ENCODE measurements at regions not wholly inside any gene's neighbourhood (a gene's known extent, or its start where the extent isn't known, plus 50 kb on each side); places are given as distances from the start of the nearest gene placed in this dataset.

GRCh38 chr2:146785101-146785500 lies 1059.7 kb upstream of the ACVR2A start:
- DNase-seq (ENCODE audit: low spot score in 2 of 2) = no peak
- Histone ChIP-seq H3K27me3 (no peaks in the 10 kb centered on the region), H3K36me3 (no peaks in the 10 kb centered on the region), H3K4me1 (no peaks in the 10 kb centered on the region), H3K27ac (no peak overlapping the region), H3K4me3 (no peak overlapping the region), H3K9me3 (peaks cover 5 to 8% of the 10 kb centered on the region in 2 donors)
- no peak for TF ChIP-seq CTCF (IDR thresholded peaks at IDR 0.05)
- TF ChIP-seq POLR2AphosphoS5 (IDR thresholded peaks at IDR 0.05) = no peak
- no peak for TF ChIP-seq POLR2A (IDR thresholded peaks at IDR 0.05)
- intact Hi-C loops (cut with DNase I; ENCODE audit: low total_unique reads) = no loop called here

- intact Hi-C loops (cut with DNase I; ENCODE audit: low total_unique reads) = no loop called here
- H3K4me1 ChIP-seq = no peaks in the 10 kb centered on the region
- no peaks in the 10 kb centered on the region for H3K36me3 ChIP-seq
- TF ChIP-seq POLR2AphosphoS5 (IDR thresholded peaks at IDR 0.05) (no peak), CTCF (IDR thresholded peaks at IDR 0.05) (no peak), POLR2A (IDR thresholded peaks at IDR 0.05) (no peak)
- H3K27ac ChIP-seq = no peak overlapping the region
- peaks cover 5 to 8% of the 10 kb centered on the region in 2 donors for H3K9me3 ChIP-seq
- no peak for DNase-seq (ENCODE audit: low spot score in 2 of 2)
- H3K27me3 ChIP-seq = no peaks in the 10 kb centered on the region
- no peak overlapping the region for H3K4me3 ChIP-seq
Observed at GRCh38 chr2:146784602-146785001, 1060.2 kb upstream of the ACVR2A start.

- H3K4me1 ChIP-seq = no peaks in the 10 kb centered on the region
- no peak overlapping the region for H3K4me3 ChIP-seq
- H3K9me3 ChIP-seq = no peaks in the 10 kb centered on the region
- intact Hi-C loops (cut with DNase I; ENCODE audit: low total_unique reads) = no loop called here
- DNase-seq (ENCODE audit: low spot score in 2 of 2) = no peak
- H3K27me3 ChIP-seq = no peaks in the 10 kb centered on the region
- H3K27ac ChIP-seq = no peak overlapping the region
- H3K36me3 ChIP-seq = no peaks in the 10 kb centered on the region
- TF ChIP-seq CTCF (IDR thresholded peaks at IDR 0.05) (no peak), POLR2A (IDR thresholded peaks at IDR 0.05) (no peak), POLR2AphosphoS5 (IDR thresholded peaks at IDR 0.05) (no peak)
Observed at GRCh38 chr2:146777181-146777580, 1067.6 kb upstream of the ACVR2A start.

- H3K27me3 ChIP-seq = no peaks in the 10 kb centered on the region
- no peaks in the 10 kb centered on the region for H3K9me3 ChIP-seq
- no peak overlapping the region for H3K27ac ChIP-seq
- no peak overlapping the region for H3K4me3 ChIP-seq
- DNase-seq (ENCODE audit: low spot score in 2 of 2) = no peak
- H3K36me3 ChIP-seq = no peaks in the 10 kb centered on the region
- no peaks in the 10 kb centered on the region for H3K4me1 ChIP-seq
- no peak for TF ChIP-seq POLR2A (IDR thresholded peaks at IDR 0.05)
- no peak for TF ChIP-seq CTCF (IDR thresholded peaks at IDR 0.05)
- no peak for TF ChIP-seq POLR2AphosphoS5 (IDR thresholded peaks at IDR 0.05)
- intact Hi-C loops (cut with DNase I; ENCODE audit: low total_unique reads) = no loop called here
Observed at GRCh38 chr2:146776596-146776995, 1068.2 kb upstream of the ACVR2A start.

GRCh38 chr2:146771531-146771930 lies 1073.3 kb upstream of the ACVR2A start:
- no peak for TF ChIP-seq POLR2A (IDR thresholded peaks at IDR 0.05)
- TF ChIP-seq POLR2AphosphoS5 (IDR thresholded peaks at IDR 0.05) = no peak
- no peak for TF ChIP-seq CTCF (IDR thresholded peaks at IDR 0.05)
- Histone ChIP-seq H3K27ac (no peak overlapping the region), H3K9me3 (no peaks in the 10 kb centered on the region), H3K4me1 (no peaks in the 10 kb centered on the region), H3K36me3 (no peaks in the 10 kb centered on the region), H3K27me3 (no peaks in the 10 kb centered on the region), H3K4me3 (no peak overlapping the region)
- no peak for DNase-seq (ENCODE audit: low spot score in 2 of 2)
- intact Hi-C loops (cut with DNase I; ENCODE audit: low total_unique reads) = no loop called here
